SK-N-SH (cell line): ENCODE measurements at regions not wholly inside any gene's neighbourhood (a gene's known extent, or its start where the extent isn't known, plus 50 kb on each side); places are given as distances from the start of the nearest gene placed in this dataset.

Source experiments
- CTCF ChIA-PET: fragments of 300-600, 350-600 bp; formaldehyde crosslinking; extraction: SDS; loops from one replicate; lab custom pipeline; 2021; lab: Yijun Ruan, JAX
- POLR2A ChIA-PET: fragments of 350-600 bp; sonication (Branson Sonifier 250); formaldehyde crosslinking; extraction: SDS; loops from one replicate; lab custom pipeline; 2020; ENCODE audit warnings: antibody characterized with exemption, inconsistent platforms; lab: Yijun Ruan, JAX
- DNase-seq: peaks from one replicate; pipeline ENCODE4 v3.0.0; 2012
- H2AFZ ChIP-seq: fragments of 200-600 bp; sonication (generic); 2 replicates; pipeline ENCODE4 v1.8.1; 2016; ENCODE audit warnings: antibody characterized with exemption, mild to moderate bottlenecking, low read depth
- H3F3A ChIP-seq: fragments of 200-600 bp; sonication (generic); replicated peaks from 2 replicates; pipeline ENCODE3; 2016; ENCODE audit warnings: antibody characterized with exemption, mild to moderate bottlenecking; ENCODE audit not compliant: insufficient read depth
- H3K27ac ChIP-seq, 2 experiments: fragments of 200-500 bp in 1 of 2; fragments of 200-600 bp in 1 of 2; sonication (Bioruptor generic) in 1 of 2; sonication (generic), shearing (Covaris generic) in 1 of 2; 2 replicates each; pipeline versions ENCODE4 v1.5.1 to v1.6.1; 2014 to 2016; ENCODE audit warnings: low read depth in 2 of 2, inconsistent platforms in 1 of 2, low read length in 1 of 2, mild to moderate bottlenecking in 1 of 2, mixed read lengths in 1 of 2
- H3K27me3 ChIP-seq: fragments of 200-600 bp; sonication (generic), shearing (Covaris generic); 2 replicates; pipeline ENCODE4 v1.6.1; 2016; ENCODE audit warnings: mixed run types; ENCODE audit not compliant: insufficient read depth
- H3K36me3 ChIP-seq, 2 experiments: fragments of 200-500 bp in 1 of 2; fragments of 200-600 bp in 1 of 2; sonication (Bioruptor generic) in 1 of 2; sonication (generic) in 1 of 2; replicated peaks in 1 of 2; 2 replicates each; pipeline versions ENCODE3 to v1.5.1; 2014 to 2016; ENCODE audit warnings: low read length in 1 of 2, mild to moderate bottlenecking in 1 of 2; ENCODE audit not compliant: insufficient read depth in 2 of 2, control insufficient read depth in 1 of 2
- H3K4me1 ChIP-seq, 2 experiments: fragments of 200-500 bp in 1 of 2; fragments of 200-600 bp in 1 of 2; sonication (Bioruptor generic) in 1 of 2; sonication (generic), shearing (Covaris generic) in 1 of 2; 2 replicates each; pipeline versions ENCODE4 v1.5.1 to v1.6.1; 2014 to 2016; ENCODE audit warnings: low read depth in 1 of 2, low read length in 1 of 2, mixed run types in 1 of 2; ENCODE audit not compliant: insufficient read depth in 2 of 2, control insufficient read depth in 1 of 2
- H3K4me2 ChIP-seq: fragments of 200-600 bp; sonication (generic), shearing (Covaris generic); 2 replicates; pipeline ENCODE4 v1.6.1; 2017; ENCODE audit warnings: mixed run types
- H3K4me3 ChIP-seq, 2 experiments: fragments of 200-500 bp in 1 of 2; fragments of 200-600 bp in 1 of 2; sonication (Bioruptor generic) in 1 of 2; sonication (generic), shearing (Covaris generic) in 1 of 2; 2 replicates each; pipeline versions ENCODE4 v1.5.1 to v1.8.1; 2014 to 2016; ENCODE audit warnings: low read depth in 2 of 2, inconsistent platforms in 1 of 2, low read length in 1 of 2, mild to moderate bottlenecking in 1 of 2, mixed read lengths in 1 of 2, moderate library complexity in 1 of 2
- H3K79me2 ChIP-seq: fragments of 200-600 bp; sonication (generic); 2 replicates; pipeline ENCODE4 v1.8.1; 2017; ENCODE audit warnings: mild to moderate bottlenecking; ENCODE audit not compliant: insufficient read depth
- H3K9ac ChIP-seq: fragments of 200-600 bp; sonication (generic); 2 replicates; pipeline ENCODE4 v1.6.1; 2017; ENCODE audit warnings: mixed run types
- H3K9me2 ChIP-seq: fragments of 200-600 bp; sonication (generic); 2 replicates; pipeline ENCODE4 v1.6.1; 2017; ENCODE audit warnings: mixed run types
- H3K9me3 ChIP-seq: fragments of 200-600 bp; sonication (generic); 2 replicates; pipeline ENCODE4 v1.6.1; 2017; ENCODE audit warnings: mixed run types, mild to moderate bottlenecking, moderate library complexity
- H4K20me1 ChIP-seq: fragments of 200-600 bp; sonication (generic); 2 replicates; pipeline ENCODE4 v1.6.1; 2017; ENCODE audit warnings: mild to moderate bottlenecking, mixed run types; ENCODE audit not compliant: insufficient read depth
- CHD2 ChIP-seq: fragments of 150-350 bp; IDR thresholded peaks from 2 replicates; pipeline ENCODE4 v1.6.1; 2018; ENCODE audit warnings: low read length; ENCODE audit not compliant: partially characterized antibody
- EZH2phosphoT487 ChIP-seq: fragments of 200-600 bp; sonication (generic); IDR thresholded peaks from 2 replicates; pipeline ENCODE4 v1.6.1; 2017; ENCODE audit warnings: low read depth, mixed run types, mild to moderate bottlenecking, antibody characterized with exemption, moderate library complexity, borderline replicate concordance
- FOSL2 ChIP-seq: IDR thresholded peaks from 2 replicates; pipeline ENCODE4 v1.4.0; 2012; ENCODE audit warnings: low read depth, mild to moderate bottlenecking, moderate library complexity, borderline replicate concordance
- FOXJ3 ChIP-seq: sonication (generic); formaldehyde crosslinking; IDR thresholded peaks from 2 replicates; pipeline ENCODE4 v1.5.1; 2020; ENCODE audit warnings: mild to moderate bottlenecking, missing genetic modification reagents
- FOXM1 ChIP-seq: IDR thresholded peaks from 2 replicates; pipeline ENCODE4 v1.4.0; 2012; ENCODE audit warnings: low read depth, mild to moderate bottlenecking
- GABPA ChIP-seq: IDR thresholded peaks from 2 replicates; pipeline ENCODE4 v1.4.0; 2012; ENCODE audit warnings: low read depth, mild to moderate bottlenecking
- IRF3 ChIP-seq: fragments of 150-350 bp; IDR thresholded peaks from 2 replicates; pipeline ENCODE4 v1.6.1; 2016; ENCODE audit warnings: mild to moderate bottlenecking, low read depth, low read length
- JUND ChIP-seq: IDR thresholded peaks from 2 replicates; pipeline ENCODE4 v1.4.0; 2012
- MAX ChIP-seq: IDR thresholded peaks from 2 replicates; pipeline ENCODE4 v1.4.0; 2012; ENCODE audit warnings: low read depth
- NFIC ChIP-seq: IDR thresholded peaks from 2 replicates; pipeline ENCODE4 v1.4.0; 2012; ENCODE audit warnings: borderline replicate concordance
- POLR2AphosphoS5 ChIP-seq: IDR thresholded peaks from 2 replicates; pipeline ENCODE4 v1.6.1; 2012; ENCODE audit warnings: low read depth, low read length
- RAD21 ChIP-seq: IDR thresholded peaks from 2 replicates; pipeline ENCODE4 v1.6.1; 2012; ENCODE audit warnings: mild to moderate bottlenecking, low read length
- RCOR1 ChIP-seq: fragments of 150-350 bp; IDR thresholded peaks from 2 replicates; pipeline ENCODE4 v1.6.1; 2017; ENCODE audit warnings: antibody characterized with exemption, low read length
- RFX5 ChIP-seq: IDR thresholded peaks from 2 replicates; pipeline ENCODE4 v1.6.1; 2012; ENCODE audit warnings: mild to moderate bottlenecking, improper control_type of control experiment, low read length
- RXRA ChIP-seq: IDR thresholded peaks from 2 replicates; pipeline ENCODE4 v1.4.0; 2012; ENCODE audit warnings: low read depth, mild to moderate bottlenecking, borderline replicate concordance
- SMC3 ChIP-seq: IDR thresholded peaks from 2 replicates; pipeline ENCODE4 v1.6.1; 2012; ENCODE audit warnings: low read depth, low read length, improper control_type of control experiment
- TAF1 ChIP-seq: IDR thresholded peaks from 2 replicates; pipeline ENCODE4 v1.6.1; 2012; ENCODE audit warnings: low read depth, mild to moderate bottlenecking, low read length, moderate library complexity, borderline replicate concordance
- TEAD4 ChIP-seq: IDR thresholded peaks from 2 replicates; pipeline ENCODE4 v1.4.0; 2012; ENCODE audit warnings: mild to moderate bottlenecking, borderline replicate concordance; ENCODE audit not compliant: insufficient read depth
- USF2 ChIP-seq: fragments of 150-350 bp; IDR thresholded peaks from 2 replicates; pipeline ENCODE4 v1.6.1; 2017; ENCODE audit warnings: antibody characterized with exemption, low read length, low read depth, borderline replicate concordance
- YY1 ChIP-seq: IDR thresholded peaks from 2 replicates; pipeline ENCODE4 v1.4.0; 2012; ENCODE audit warnings: low read depth, mild to moderate bottlenecking
- WGBS: methylation state at CpG from one replicate; pipeline ENCODE4 v1.1.6; 2017; ENCODE audit warnings: low lambda C conversion rate; 5-methylcytosine and 5-hydroxymethylcytosine counted together
- TF ChIP-seq, protein P1 (sequence below): IDR thresholded peaks from 2 replicates; pipeline ENCODE4 v1.6.1; 2012; ENCODE audit warnings: mild to moderate bottlenecking, low read depth, low read length, moderate library complexity

DNA sequence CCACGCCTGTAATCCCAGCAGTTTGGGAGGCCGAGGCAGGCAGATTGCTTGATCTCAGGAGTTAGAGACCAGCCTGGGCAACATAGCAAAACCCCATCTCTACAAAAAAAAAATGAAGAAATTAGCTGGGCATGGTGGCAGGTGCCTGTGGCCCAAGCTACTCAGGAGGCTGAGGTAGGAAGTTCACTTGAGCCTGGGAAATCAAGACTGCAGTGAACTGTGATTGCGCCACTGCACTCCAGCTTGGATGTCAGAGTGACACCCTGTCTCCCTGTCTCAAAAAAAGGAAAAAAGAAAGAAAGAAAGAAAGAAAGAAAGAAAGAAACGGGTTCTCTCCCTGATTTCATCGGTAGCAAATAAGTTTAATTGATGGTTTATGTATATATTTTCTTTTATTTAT lies 64.6 kb upstream of the ESX1 start:
- Histone ChIP-seq H3K4me3 (no peak overlapping the region), H3K36me3 (no peaks in the 10 kb centered on the region), H3K4me1 (no peaks in the 10 kb centered on the region), H3F3A (no peaks in the 10 kb centered on the region), H2AFZ (no peak overlapping the region)
- DNase-seq, result no peak
- 22% methylated on average over 5 of the region's 5 CpGs for WGBS
- TF ChIP-seq RCOR1, result no peak
- TF ChIP-seq, protein P1, sequence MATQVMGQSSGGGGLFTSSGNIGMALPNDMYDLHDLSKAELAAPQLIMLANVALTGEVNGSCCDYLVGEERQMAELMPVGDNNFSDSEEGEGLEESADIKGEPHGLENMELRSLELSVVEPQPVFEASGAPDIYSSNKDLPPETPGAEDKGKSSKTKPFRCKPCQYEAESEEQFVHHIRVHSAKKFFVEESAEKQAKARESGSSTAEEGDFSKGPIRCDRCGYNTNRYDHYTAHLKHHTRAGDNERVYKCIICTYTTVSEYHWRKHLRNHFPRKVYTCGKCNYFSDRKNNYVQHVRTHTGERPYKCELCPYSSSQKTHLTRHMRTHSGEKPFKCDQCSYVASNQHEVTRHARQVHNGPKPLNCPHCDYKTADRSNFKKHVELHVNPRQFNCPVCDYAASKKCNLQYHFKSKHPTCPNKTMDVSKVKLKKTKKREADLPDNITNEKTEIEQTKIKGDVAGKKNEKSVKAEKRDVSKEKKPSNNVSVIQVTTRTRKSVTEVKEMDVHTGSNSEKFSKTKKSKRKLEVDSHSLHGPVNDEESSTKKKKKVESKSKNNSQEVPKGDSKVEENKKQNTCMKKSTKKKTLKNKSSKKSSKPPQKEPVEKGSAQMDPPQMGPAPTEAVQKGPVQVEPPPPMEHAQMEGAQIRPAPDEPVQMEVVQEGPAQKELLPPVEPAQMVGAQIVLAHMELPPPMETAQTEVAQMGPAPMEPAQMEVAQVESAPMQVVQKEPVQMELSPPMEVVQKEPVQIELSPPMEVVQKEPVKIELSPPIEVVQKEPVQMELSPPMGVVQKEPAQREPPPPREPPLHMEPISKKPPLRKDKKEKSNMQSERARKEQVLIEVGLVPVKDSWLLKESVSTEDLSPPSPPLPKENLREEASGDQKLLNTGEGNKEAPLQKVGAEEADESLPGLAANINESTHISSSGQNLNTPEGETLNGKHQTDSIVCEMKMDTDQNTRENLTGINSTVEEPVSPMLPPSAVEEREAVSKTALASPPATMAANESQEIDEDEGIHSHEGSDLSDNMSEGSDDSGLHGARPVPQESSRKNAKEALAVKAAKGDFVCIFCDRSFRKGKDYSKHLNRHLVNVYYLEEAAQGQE, result no peak
- no peak for TF ChIP-seq POLR2AphosphoS5
- TF ChIP-seq YY1, result no peak
- TF ChIP-seq RAD21, result no peak
- TF ChIP-seq JUND, result no peak
- no peak for TF ChIP-seq TEAD4
- TF ChIP-seq MAX, result no peak
- no peak for TF ChIP-seq EZH2phosphoT487
- TF ChIP-seq SMC3, result no peak
- TF ChIP-seq GABPA, result no peak
- TF ChIP-seq, all 33 proteins: peak for 0
- CTCF ChIA-PET, result no interaction called here
- H3K9ac ChIP-seq, result no peak overlapping the region
- H3K27me3 ChIP-seq, result peaks cover 30% of the 10 kb centered on the region
- H3K27ac ChIP-seq, result no peak overlapping the region
- H4K20me1 ChIP-seq, result no peaks in the 10 kb centered on the region
- H3K4me2 ChIP-seq, result no peak overlapping the region
- H3K9me2 ChIP-seq, result no peaks in the 10 kb centered on the region
- H3K79me2 ChIP-seq, result no peaks in the 10 kb centered on the region
- POLR2A ChIA-PET, result no interaction called here
- H3K9me3 ChIP-seq, result no peaks in the 10 kb centered on the region

DNA sequence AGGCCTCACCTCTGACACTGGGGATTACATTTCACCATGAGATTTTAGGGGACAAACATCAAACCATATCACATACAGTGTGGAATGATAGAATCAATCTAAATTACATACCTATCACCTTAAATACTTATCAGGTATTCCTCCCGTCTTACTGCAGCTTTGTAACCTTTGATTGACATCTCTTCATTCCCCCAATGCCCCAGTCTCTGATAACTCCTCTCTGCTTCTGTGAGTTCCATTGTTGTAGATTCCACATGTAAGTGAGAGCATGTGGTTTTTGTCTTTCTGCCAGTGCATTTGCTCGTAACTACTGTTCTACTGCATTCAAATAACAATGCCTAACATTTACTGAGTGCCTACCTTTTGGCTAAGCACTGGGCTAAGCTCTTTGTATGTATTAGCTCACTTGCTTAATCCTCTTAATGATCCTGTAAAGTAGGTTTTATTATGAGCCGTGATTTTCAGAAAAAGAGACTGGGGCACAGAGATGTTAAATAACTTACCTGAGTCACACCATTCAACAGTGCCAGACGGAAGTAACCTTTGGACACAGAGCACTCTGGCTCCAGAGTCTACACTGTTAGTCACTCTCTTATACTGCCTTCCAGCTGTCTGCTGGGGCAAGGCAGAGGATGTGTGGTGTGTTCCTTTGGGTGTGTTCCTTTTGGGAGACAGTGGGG lies 63.7 kb upstream of the ESX1 start:
- H3K9ac ChIP-seq, result no peak overlapping the region
- no peaks in the 10 kb centered on the region for H3K4me1 ChIP-seq
- no peak for DNase-seq
- no peaks in the 10 kb centered on the region for H3K36me3 ChIP-seq
- ChIA-PET POLR2A (no interaction called here), CTCF (no interaction called here)
- H3K27ac ChIP-seq, result no peak overlapping the region
- WGBS, result 7% methylated on average over 4 of the region's 4 CpGs
- H3K79me2 ChIP-seq, result no peaks in the 10 kb centered on the region
- no peak overlapping the region for H3K4me2 ChIP-seq
- no peak overlapping the region for H2AFZ ChIP-seq
- no peaks in the 10 kb centered on the region for H3F3A ChIP-seq
- H3K27me3 ChIP-seq, result peaks cover 24% of the 10 kb centered on the region
- no peaks in the 10 kb centered on the region for H4K20me1 ChIP-seq
- no peak overlapping the region for H3K4me3 ChIP-seq
- no peaks in the 10 kb centered on the region for H3K9me2 ChIP-seq
- no peaks in the 10 kb centered on the region for H3K9me3 ChIP-seq
- TF ChIP-seq USF2 (no peak), IRF3 (no peak), CHD2 (no peak), RFX5 (no peak), FOXJ3 (CRISPR knock-in tag) (no peak), RXRA (no peak), NFIC (no peak), FOXM1 (no peak), GABPA (no peak), MAX (no peak), TAF1 (no peak), FOSL2 (no peak)
